Loucy (cell line): ENCODE measurements at regions not wholly inside any gene's neighbourhood (a gene's known extent, or its start where the extent isn't known, plus 50 kb on each side); places are given as distances from the start of the nearest gene placed in this dataset.

ENCODE experiments used
- H2AFZ ChIP-seq: fragments of 200-600 bp; sonication (generic); 2 replicates; pipeline ENCODE4 v1.6.0; 2016; ENCODE audit warnings: antibody characterized with exemption, mild to moderate bottlenecking, low read length, moderate library complexity
- H3F3A ChIP-seq: fragments of 200-600 bp; 2 replicates; pipeline ENCODE4 v1.6.0; 2016; ENCODE audit warnings: antibody characterized with exemption, low read depth, mild to moderate bottlenecking
- H3K27me3 ChIP-seq: fragments of 200-600 bp; sonication (generic); 2 replicates; pipeline ENCODE4 v1.6.1; 2014; ENCODE audit warnings: low read length, mild to moderate bottlenecking; ENCODE audit not compliant: insufficient read depth, poor library complexity, severe bottlenecking
- H3K36me3 ChIP-seq: fragments of 200-600 bp; sonication (generic); 2 replicates; pipeline ENCODE4 v1.6.1; 2016; ENCODE audit warnings: low read length; ENCODE audit not compliant: insufficient read depth
- H3K4me1 ChIP-seq: fragments of 200-600 bp; sonication (generic); 2 replicates; pipeline ENCODE4 v1.5.1; 2014; ENCODE audit warnings: low read length, mild to moderate bottlenecking; ENCODE audit not compliant: insufficient read depth, poor library complexity, severe bottlenecking
- H3K4me2 ChIP-seq: fragments of 200-600 bp; sonication (generic); 2 replicates; pipeline ENCODE4 v1.6.0; 2014; ENCODE audit warnings: antibody characterized with exemption, low read length, low read depth, mild to moderate bottlenecking; ENCODE audit not compliant: poor library complexity, severe bottlenecking
- H3K4me3 ChIP-seq: fragments of 200-600 bp; sonication (generic); 2 replicates; pipeline ENCODE4 v1.5.1; 2014; ENCODE audit warnings: low read length, mild to moderate bottlenecking, mixed read lengths; ENCODE audit not compliant: poor library complexity, severe bottlenecking
- H3K79me2 ChIP-seq: fragments of 200-600 bp; sonication (generic); 2 replicates; pipeline ENCODE4 v1.6.1; 2014; ENCODE audit warnings: low read length; ENCODE audit not compliant: insufficient read depth
- H3K9ac ChIP-seq: fragments of 200-600 bp; sonication (generic); 2 replicates; pipeline ENCODE4 v1.6.0; 2014; ENCODE audit warnings: mild to moderate bottlenecking, low read depth, low read length, moderate library complexity; ENCODE audit not compliant: poor library complexity, severe bottlenecking
- H3K9me2 ChIP-seq: fragments of 200-600 bp; sonication (generic); replicated peaks from 2 replicates; pipeline ENCODE4 v1.6.1; 2016; ENCODE audit warnings: low read depth, low read length, mixed read lengths
- H3K9me3 ChIP-seq: fragments of 200-600 bp; sonication (generic); 2 replicates; pipeline ENCODE4 v1.6.1; 2014; ENCODE audit warnings: mild to moderate bottlenecking, antibody characterized with exemption, low read length, low read depth; ENCODE audit not compliant: insufficient read depth
- H4K20me1 ChIP-seq: fragments of 200-600 bp; sonication (generic); 2 replicates; pipeline ENCODE4 v1.6.0; 2014; ENCODE audit warnings: antibody characterized with exemption, low read length, mild to moderate bottlenecking; ENCODE audit not compliant: insufficient read depth, poor library complexity, severe bottlenecking
- EZH2phosphoT487 ChIP-seq: fragments of 200-600 bp; IDR thresholded peaks from 2 replicates; pipeline ENCODE4 v1.6.1; 2018; ENCODE audit warnings: antibody characterized with exemption, mild to moderate bottlenecking, moderate library complexity, borderline replicate concordance
- TF ChIP-seq, protein P1 (sequence below): fragments of 200-600 bp; sonication (generic); conservative IDR thresholded peaks from 2 replicates; pipeline ENCODE4 v1.5.1; 2014; ENCODE audit warnings: mild to moderate bottlenecking, antibody characterized with exemption, low read length

DNA sequence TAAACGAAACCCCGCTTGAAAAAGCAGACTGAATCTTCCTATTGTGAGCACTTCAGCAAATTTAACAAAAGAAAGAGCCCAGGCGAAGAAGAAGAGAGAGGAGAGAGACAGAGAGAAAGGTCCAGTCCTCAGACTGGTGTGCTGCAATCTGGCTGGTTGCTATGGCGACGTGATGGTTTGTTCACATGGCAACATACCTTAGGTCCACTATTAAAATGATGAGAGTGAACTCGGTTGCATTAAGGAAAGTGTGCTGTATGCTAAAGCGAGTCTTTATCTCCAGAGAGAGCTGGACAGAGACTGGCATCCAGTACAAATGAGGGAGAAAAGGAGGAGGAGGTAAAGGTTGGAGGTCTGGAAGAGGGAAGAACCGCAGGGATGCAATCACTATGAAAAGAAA is 271.8 kb upstream of the ZFHX3 start:
- Histone ChIP-seq H3K4me1 (peaks cover 13% of the 10 kb centered on the region), H3K9me3 (no peaks in the 10 kb centered on the region), H3K9me2 (no peaks in the 10 kb centered on the region), H3F3A (no peaks in the 10 kb centered on the region), H2AFZ (no peak overlapping the region), H3K9ac (no peak overlapping the region), H3K36me3 (no peaks in the 10 kb centered on the region), H3K27me3 (no peaks in the 10 kb centered on the region), H4K20me1 (no peaks in the 10 kb centered on the region), H3K79me2 (no peaks in the 10 kb centered on the region), H3K4me2 (no peak overlapping the region), H3K4me3 (no peak overlapping the region)
- TF ChIP-seq, protein P1, sequence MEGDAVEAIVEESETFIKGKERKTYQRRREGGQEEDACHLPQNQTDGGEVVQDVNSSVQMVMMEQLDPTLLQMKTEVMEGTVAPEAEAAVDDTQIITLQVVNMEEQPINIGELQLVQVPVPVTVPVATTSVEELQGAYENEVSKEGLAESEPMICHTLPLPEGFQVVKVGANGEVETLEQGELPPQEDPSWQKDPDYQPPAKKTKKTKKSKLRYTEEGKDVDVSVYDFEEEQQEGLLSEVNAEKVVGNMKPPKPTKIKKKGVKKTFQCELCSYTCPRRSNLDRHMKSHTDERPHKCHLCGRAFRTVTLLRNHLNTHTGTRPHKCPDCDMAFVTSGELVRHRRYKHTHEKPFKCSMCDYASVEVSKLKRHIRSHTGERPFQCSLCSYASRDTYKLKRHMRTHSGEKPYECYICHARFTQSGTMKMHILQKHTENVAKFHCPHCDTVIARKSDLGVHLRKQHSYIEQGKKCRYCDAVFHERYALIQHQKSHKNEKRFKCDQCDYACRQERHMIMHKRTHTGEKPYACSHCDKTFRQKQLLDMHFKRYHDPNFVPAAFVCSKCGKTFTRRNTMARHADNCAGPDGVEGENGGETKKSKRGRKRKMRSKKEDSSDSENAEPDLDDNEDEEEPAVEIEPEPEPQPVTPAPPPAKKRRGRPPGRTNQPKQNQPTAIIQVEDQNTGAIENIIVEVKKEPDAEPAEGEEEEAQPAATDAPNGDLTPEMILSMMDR = no peak
- no peak for TF ChIP-seq EZH2phosphoT487

DNA sequence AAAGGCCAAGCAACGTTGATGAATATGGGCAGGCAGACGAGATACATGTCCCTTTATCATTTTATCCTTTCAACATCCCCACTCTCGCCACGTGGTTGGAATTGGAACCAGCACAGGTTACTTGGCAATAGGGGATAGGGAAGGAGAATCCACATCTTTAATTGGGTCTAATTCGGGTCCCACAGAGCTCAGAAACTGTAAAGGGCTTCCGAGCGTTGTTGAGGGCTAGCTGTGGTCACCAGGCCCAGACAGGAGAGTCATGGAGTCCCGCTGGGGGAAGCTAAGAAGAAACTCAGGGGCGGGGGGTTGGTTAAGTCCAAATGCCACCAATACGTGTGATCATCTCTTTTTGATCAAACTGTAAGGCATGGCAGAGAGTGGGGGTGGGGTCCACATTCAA is 271.3 kb upstream of the ZFHX3 start:
- Histone ChIP-seq H3K9me3 (no peaks in the 10 kb centered on the region), H3K9ac (no peak overlapping the region), H3K27me3 (no peaks in the 10 kb centered on the region), H3K79me2 (no peaks in the 10 kb centered on the region), H3K4me2 (no peak overlapping the region), H3F3A (no peaks in the 10 kb centered on the region), H2AFZ (no peak overlapping the region), H3K4me1 (peaks cover 13% of the 10 kb centered on the region), H3K4me3 (no peak overlapping the region), H4K20me1 (no peaks in the 10 kb centered on the region), H3K36me3 (no peaks in the 10 kb centered on the region), H3K9me2 (no peaks in the 10 kb centered on the region)
- TF ChIP-seq, protein P1 = no peak
- no peak for TF ChIP-seq EZH2phosphoT487

DNA sequence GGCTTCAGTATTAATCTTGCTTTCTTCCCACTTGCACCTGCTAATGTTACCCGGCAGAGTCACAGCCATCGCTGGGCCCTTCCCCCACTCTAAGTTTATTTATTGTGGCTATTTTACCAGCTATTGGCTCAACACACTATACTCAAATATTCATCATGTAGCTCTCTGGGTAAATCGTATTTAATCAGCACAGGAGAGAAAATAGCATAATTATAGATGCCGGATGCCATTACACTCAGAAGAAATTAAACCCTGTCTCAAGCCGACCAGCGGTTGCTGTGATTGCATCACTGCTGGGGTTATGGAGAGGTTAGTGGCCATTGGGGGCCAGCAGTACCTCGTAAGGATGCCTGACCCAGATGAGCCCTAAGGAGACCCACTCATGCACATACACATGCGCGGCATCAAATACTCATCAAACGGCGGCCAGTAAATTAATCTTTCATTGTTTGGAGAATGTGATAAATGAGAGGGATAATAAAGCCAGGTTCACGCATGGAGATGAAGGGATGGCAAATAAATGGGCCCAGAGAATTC is 269.5 kb upstream of the ZFHX3 start:
- Histone ChIP-seq H3K36me3 (no peaks in the 10 kb centered on the region), H3F3A (no peaks in the 10 kb centered on the region), H3K27me3 (no peaks in the 10 kb centered on the region), H3K4me3 (no peak overlapping the region), H3K4me1 (peaks cover 13% of the 10 kb centered on the region), H3K79me2 (no peaks in the 10 kb centered on the region), H3K4me2 (no peak overlapping the region), H3K9me3 (no peaks in the 10 kb centered on the region), H4K20me1 (no peaks in the 10 kb centered on the region), H3K9ac (no peak overlapping the region), H3K9me2 (no peaks in the 10 kb centered on the region), H2AFZ (no peak overlapping the region)
- TF ChIP-seq, protein P1 = no peak
- no peak for TF ChIP-seq EZH2phosphoT487
